ENCODE measurements at regions not wholly inside any gene's neighbourhood (a gene's known extent, or its start where the extent isn't known, plus 50 kb on each side); places are given as distances from the start of the nearest gene placed in this dataset.

- no peak for DNase-seq
Measured at GRCh38 chr13:67859904-67860303, 629.8 kb upstream of the PCDH9 start.

- DNase-seq = no peak
Measured at GRCh38 chr13:67857581-67858310, 627.6 kb upstream of the PCDH9 start.

GRCh38 chr13:67856955-67857354, 626.8 kb upstream of the PCDH9 start:
- no peak for DNase-seq

- DNase-seq = no peak
Measured at GRCh38 chr13:67855741-67856238, 625.7 kb upstream of the PCDH9 start.

GRCh38 chr13:67854990-67855389, 624.9 kb upstream of the PCDH9 start:
- DNase-seq = no peak

GRCh38 chr13:67844574-67844973, 614.4 kb upstream of the PCDH9 start:
- no peak for DNase-seq

- DNase-seq = no peak
Measured at GRCh38 chr13:67841071-67841470, 610.9 kb upstream of the PCDH9 start.

- DNase-seq = no peak
Measured at GRCh38 chr13:67833564-67833963, 603.4 kb upstream of the PCDH9 start.

GRCh38 chr13:67829641-67830040, 599.5 kb upstream of the PCDH9 start:
- DNase-seq = no peak

- no peak for DNase-seq
Measured at GRCh38 chr13:67827992-67828391, 597.9 kb upstream of the PCDH9 start.

GRCh38 chr13:67821606-67822005, 591.5 kb upstream of the PCDH9 start:
- no peak for DNase-seq

- no peak for DNase-seq
Measured at GRCh38 chr13:67806796-67807195, 576.7 kb upstream of the PCDH9 start.

GRCh38 chr13:67803118-67803517, 573.0 kb upstream of the PCDH9 start:
- DNase-seq = no peak

- no peak for DNase-seq
Measured at GRCh38 chr13:67792151-67792676, 562.1 kb upstream of the PCDH9 start.

GRCh38 chr13:67791047-67791446, 560.9 kb upstream of the PCDH9 start:
- DNase-seq = no peak

GRCh38 chr13:67776151-67776550, 546.0 kb upstream of the PCDH9 start:
- DNase-seq = no peak

GRCh38 chr13:67775359-67775758, 545.2 kb upstream of the PCDH9 start:
- no peak for DNase-seq

- DNase-seq = no peak
Measured at GRCh38 chr13:67772807-67773453, 542.8 kb upstream of the PCDH9 start.

GRCh38 chr13:67771106-67771505, 541.0 kb upstream of the PCDH9 start:
- no peak for DNase-seq

- no peak for DNase-seq
Measured at GRCh38 chr13:67769987-67770341, 539.8 kb upstream of the PCDH9 start.

GRCh38 chr13:67769063-67769986, 539.2 kb upstream of the PCDH9 start:
- DNase-seq = no peak

GRCh38 chr13:67763984-67764383, 533.8 kb upstream of the PCDH9 start:
- no peak for DNase-seq

GRCh38 chr13:67763384-67763783, 533.2 kb upstream of the PCDH9 start:
- no peak for DNase-seq
